ENCODE measurements at regions not wholly inside any gene's neighbourhood (a gene's known extent, or its start where the extent isn't known, plus 50 kb on each side); places are given as distances from the start of the nearest gene placed in this dataset.
"Not testable (repeated sequence)": the region's sequence is repeated elsewhere in the genome, so short reads cannot be mapped to it uniquely, and the experiment has no call there.

DNA sequence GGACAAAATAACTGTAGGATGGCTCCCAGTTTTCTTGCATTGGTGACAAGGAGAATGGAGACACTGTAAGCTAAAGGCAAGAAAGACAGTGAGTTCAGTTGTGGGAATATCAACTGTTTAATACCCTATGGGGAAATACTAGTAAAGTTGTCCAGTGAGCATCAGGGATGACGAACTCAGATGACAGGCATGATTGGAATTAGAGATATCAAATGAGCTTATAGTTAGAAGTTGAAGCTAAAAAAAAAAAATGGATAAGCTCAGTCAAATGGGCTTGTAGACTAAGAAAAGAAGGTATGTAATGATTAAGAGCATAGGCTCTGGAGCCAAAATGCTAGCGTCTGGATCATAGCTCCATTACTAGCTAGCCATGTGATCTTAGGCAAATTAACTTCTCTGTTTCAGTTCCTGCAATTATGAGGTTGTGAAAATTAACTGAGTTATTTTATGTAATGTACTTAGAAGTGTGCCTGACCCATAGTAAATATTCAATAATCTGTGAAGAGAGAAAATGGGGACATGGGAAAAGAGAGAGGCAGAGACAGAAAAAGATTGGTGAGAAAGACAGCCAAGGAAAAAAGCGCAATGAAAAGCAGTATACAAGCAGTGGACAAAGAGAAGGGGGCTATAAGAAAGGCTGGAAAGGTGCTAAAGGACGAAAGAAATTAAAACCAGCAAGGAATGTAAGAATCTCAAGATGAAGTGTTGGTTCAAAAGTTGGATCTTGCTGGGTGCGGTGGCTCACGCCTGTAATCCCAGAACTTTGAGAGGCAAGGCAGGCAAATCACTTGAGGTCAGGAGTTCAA lies 95.7 kb upstream of the SLC39A10 start:
- TF ChIP-seq CTCF (IDR thresholded peaks at IDR 0.05), result no peak
- no peak for DNase-seq (ENCODE audit: low spot score)
- Histone ChIP-seq H3K27ac (no peak overlapping the region), H3K4me3 (no peak overlapping the region)

GRCh38 chr2:195560209-195560895 lies 96.7 kb upstream of the SLC39A10 start:
- no peak for DNase-seq (ENCODE audit: low spot score)
- no peak overlapping the region for H3K4me3 ChIP-seq
- no peak overlapping the region for H3K27ac ChIP-seq
- TF ChIP-seq CTCF (IDR thresholded peaks at IDR 0.05), result no peak

DNA sequence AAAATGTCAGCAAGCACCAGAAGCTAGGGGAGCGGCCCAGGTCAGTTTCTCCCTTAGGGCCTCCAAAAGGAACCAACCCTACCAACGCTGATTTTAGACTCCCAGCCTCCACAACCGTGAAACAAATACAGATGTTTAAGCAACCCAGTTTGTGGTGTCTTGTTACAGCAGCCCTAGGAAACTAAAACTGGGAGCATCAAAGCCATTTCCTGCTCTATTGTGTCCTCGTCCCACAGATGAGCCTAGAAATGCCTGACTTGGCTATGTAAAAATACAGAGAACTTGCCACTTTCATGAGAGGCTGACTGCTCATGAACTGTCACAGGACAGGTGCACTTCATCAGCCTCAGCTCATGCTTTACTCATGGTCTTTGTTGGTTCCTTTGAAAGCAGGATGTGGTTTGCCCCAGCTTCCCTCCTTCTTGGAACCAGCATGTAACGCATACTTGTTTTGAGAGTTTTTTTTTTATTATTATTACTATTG lies 97.6 kb upstream of the SLC39A10 start:
- Histone ChIP-seq H3K4me3 (no peak overlapping the region), H3K27ac (peak overlapping the region in 1 of 2 donors; percentile 47)
- no peak for TF ChIP-seq CTCF (IDR thresholded peaks at IDR 0.05)
- no peak for DNase-seq (ENCODE audit: low spot score)

DNA sequence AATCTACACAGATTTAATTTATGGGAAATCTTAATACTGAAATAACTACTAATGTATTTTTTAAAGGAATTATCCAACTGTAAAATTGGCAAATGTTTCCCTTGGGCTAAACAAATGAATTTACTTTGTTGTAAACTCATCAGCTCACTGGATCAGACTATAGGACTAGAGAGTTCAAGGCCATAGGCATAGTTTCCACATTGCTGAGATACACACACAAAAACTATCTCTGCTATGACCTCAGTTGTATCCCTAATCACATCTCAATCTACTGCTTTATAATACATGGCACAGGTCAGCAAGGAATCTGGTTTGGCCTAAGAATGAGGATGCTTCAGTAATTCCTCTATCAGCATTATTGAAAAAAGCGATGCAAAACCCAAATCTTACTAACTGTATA lies 101.1 kb upstream of the SLC39A10 start:
- Histone ChIP-seq H3K27ac (no peak overlapping the region), H3K4me3 (no peak overlapping the region)
- no peak for DNase-seq (ENCODE audit: low spot score)
- no peak for TF ChIP-seq CTCF (IDR thresholded peaks at IDR 0.05)

- no peak for TF ChIP-seq CTCF (IDR thresholded peaks at IDR 0.05)
- no peak for DNase-seq (ENCODE audit: low spot score)
- H3K27ac ChIP-seq, result no peak overlapping the region
Observed at GRCh38 chr2:195552581-195552980, 104.4 kb upstream of the SLC39A10 start.

DNA sequence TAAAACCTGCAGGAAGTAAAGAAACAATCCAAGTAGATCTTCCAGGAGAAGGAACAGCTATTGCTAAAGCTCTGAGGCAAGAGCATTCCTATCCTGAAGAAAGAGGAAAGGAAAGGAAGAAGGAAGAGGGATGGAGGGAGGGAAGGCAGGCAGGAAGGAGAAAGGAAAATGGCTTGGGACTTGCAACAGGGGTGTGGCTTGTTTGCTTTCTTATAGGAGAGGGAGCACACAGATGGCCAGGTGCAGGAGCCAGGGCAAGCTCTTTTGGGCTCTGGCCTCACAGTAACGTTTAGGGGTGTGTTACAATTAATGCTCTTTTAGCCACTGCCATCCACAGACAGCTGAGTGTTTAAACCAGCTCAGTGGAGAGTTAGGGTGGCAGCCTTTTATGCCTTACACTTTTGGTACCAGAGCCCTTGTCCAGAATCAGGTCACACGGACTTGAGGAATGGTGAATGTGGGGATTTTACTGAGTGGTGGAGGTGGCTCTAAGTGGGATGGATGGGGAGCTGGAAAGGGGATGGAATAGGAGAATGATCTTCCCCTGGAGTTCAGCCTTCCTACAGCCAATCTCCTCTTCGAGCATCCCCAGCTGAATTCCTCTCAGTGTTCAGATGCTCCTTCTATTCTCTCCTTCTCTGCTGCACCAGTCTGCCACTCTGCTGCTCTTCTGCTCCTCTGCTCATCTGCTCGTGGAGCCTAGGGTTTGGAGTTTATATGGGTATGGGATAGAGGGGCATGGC lies 108.7 kb upstream of the SLC39A10 start:
- no peak overlapping the region for H3K27ac ChIP-seq
- TF ChIP-seq CTCF (IDR thresholded peaks at IDR 0.05), result no peak
- H3K4me3 ChIP-seq, result no peak overlapping the region
- no peak for DNase-seq (ENCODE audit: low spot score)

More at GRCh38 chr2:195552581-195552980, 104.4 kb upstream of the SLC39A10 start:
- no peak overlapping the region for H3K4me3 ChIP-seq

GRCh38 chr2:195547268-195547840 lies 109.7 kb upstream of the SLC39A10 start:
- H3K27ac ChIP-seq; H3K4me3 ChIP-seq; DNase-seq (ENCODE audit: low spot score): not testable (repeated sequence)
